Mucosa of stomach (tissue), 1 donor: ENCODE measurements at regions not wholly inside any gene's neighbourhood (a gene's known extent, or its start where the extent isn't known, plus 50 kb on each side); places are given as distances from the start of the nearest gene placed in this dataset.

Experiments used
- H3K27me3 ChIP-seq: one replicate; pipeline ENCODE4 v1.7.0; 2013; ENCODE audit warnings: mild to moderate bottlenecking, low read length; ENCODE audit not compliant: control insufficient read depth, insufficient read depth
- H3K36me3 ChIP-seq: one replicate; pipeline ENCODE4 v1.7.0; 2013; ENCODE audit warnings: low read length; ENCODE audit not compliant: control insufficient read depth, insufficient read depth
- H3K4me1 ChIP-seq: one replicate; pipeline ENCODE4 v1.7.0; 2013; ENCODE audit warnings: mild to moderate bottlenecking, low read length; ENCODE audit not compliant: control insufficient read depth, insufficient read depth
- H3K4me3 ChIP-seq: one replicate; pipeline ENCODE4 v1.7.0; 2013; ENCODE audit warnings: low read length
- H3K9ac ChIP-seq: one replicate; pipeline ENCODE4 v1.7.0; 2013; ENCODE audit warnings: mild to moderate bottlenecking, low read length, moderate library complexity
- H3K9me3 ChIP-seq: one replicate; pipeline ENCODE4 v1.7.0; 2013; ENCODE audit warnings: mild to moderate bottlenecking, low read length, moderate library complexity; ENCODE audit not compliant: control insufficient read depth
- donor health status: Pancreatic carcinoma.

GRCh38 chr7:18123508-18124239 lies 96.0 kb upstream of the PRPS1L1 start:
- Histone ChIP-seq H3K9ac (no peak overlapping the region), H3K4me3 (no peak overlapping the region), H3K36me3 (no peaks in the 10 kb centered on the region), H3K27me3 (no peaks in the 10 kb centered on the region), H3K9me3 (no peaks in the 10 kb centered on the region), H3K4me1 (peaks cover 5% of the 10 kb centered on the region)

GRCh38 chr7:18125476-18125875 lies 97.8 kb upstream of the PRPS1L1 start:
- H3K4me3 ChIP-seq = no peak overlapping the region
- H3K27me3 ChIP-seq = no peaks in the 10 kb centered on the region
- H3K9ac ChIP-seq = no peak overlapping the region

GRCh38 chr7:18126281-18126680 lies 98.6 kb upstream of the PRPS1L1 start:
- Histone ChIP-seq H3K4me1 (peaks cover 5% of the 10 kb centered on the region), H3K36me3 (no peaks in the 10 kb centered on the region), H3K9me3 (no peaks in the 10 kb centered on the region), H3K27me3 (no peaks in the 10 kb centered on the region), H3K4me3 (no peak overlapping the region), H3K9ac (no peak overlapping the region)

More at GRCh38 chr7:18125476-18125875, 97.8 kb upstream of the PRPS1L1 start:
- Histone ChIP-seq H3K36me3 (no peaks in the 10 kb centered on the region), H3K9me3 (no peaks in the 10 kb centered on the region), H3K4me1 (peaks cover 5% of the 10 kb centered on the region)

GRCh38 chr7:18128846-18129245 lies 101.2 kb upstream of the PRPS1L1 start:
- peaks cover 5% of the 10 kb centered on the region for H3K4me1 ChIP-seq
- H3K9ac ChIP-seq = no peak overlapping the region
- H3K27me3 ChIP-seq = no peaks in the 10 kb centered on the region
- H3K4me3 ChIP-seq = no peak overlapping the region
- H3K36me3 ChIP-seq = no peaks in the 10 kb centered on the region
- no peaks in the 10 kb centered on the region for H3K9me3 ChIP-seq

- Histone ChIP-seq H3K9ac (no peak overlapping the region), H3K27me3 (no peaks in the 10 kb centered on the region), H3K36me3 (no peaks in the 10 kb centered on the region), H3K4me1 (no peaks in the 10 kb centered on the region), H3K9me3 (no peaks in the 10 kb centered on the region), H3K4me3 (no peak overlapping the region)
Observed at GRCh38 chr7:18132811-18133210, 105.2 kb upstream of the PRPS1L1 start.

GRCh38 chr7:18133921-18134320 lies 106.3 kb upstream of the PRPS1L1 start:
- Histone ChIP-seq H3K27me3 (no peaks in the 10 kb centered on the region), H3K4me3 (no peak overlapping the region), H3K9ac (no peak overlapping the region), H3K4me1 (no peaks in the 10 kb centered on the region), H3K9me3 (no peaks in the 10 kb centered on the region), H3K36me3 (no peaks in the 10 kb centered on the region)

GRCh38 chr7:18140943-18141342 lies 113.3 kb upstream of the PRPS1L1 start:
- no peaks in the 10 kb centered on the region for H3K4me1 ChIP-seq
- no peaks in the 10 kb centered on the region for H3K9me3 ChIP-seq
- H3K27me3 ChIP-seq = no peaks in the 10 kb centered on the region
- no peaks in the 10 kb centered on the region for H3K36me3 ChIP-seq
- no peak overlapping the region for H3K9ac ChIP-seq
- H3K4me3 ChIP-seq = no peak overlapping the region

GRCh38 chr7:18144166-18144565 lies 116.5 kb upstream of the PRPS1L1 start:
- Histone ChIP-seq H3K36me3 (no peaks in the 10 kb centered on the region), H3K9ac (no peak overlapping the region), H3K4me3 (no peak overlapping the region), H3K9me3 (no peaks in the 10 kb centered on the region), H3K27me3 (no peaks in the 10 kb centered on the region), H3K4me1 (no peaks in the 10 kb centered on the region)

- no peaks in the 10 kb centered on the region for H3K36me3 ChIP-seq
- H3K9ac ChIP-seq = no peak overlapping the region
- H3K27me3 ChIP-seq = no peaks in the 10 kb centered on the region
- H3K9me3 ChIP-seq = no peaks in the 10 kb centered on the region
- no peaks in the 10 kb centered on the region for H3K4me1 ChIP-seq
- no peak overlapping the region for H3K4me3 ChIP-seq
Observed at GRCh38 chr7:18145160-18145559, 117.5 kb upstream of the PRPS1L1 start.

GRCh38 chr7:18151422-18151821 lies 123.8 kb upstream of the PRPS1L1 start:
- no peaks in the 10 kb centered on the region for H3K27me3 ChIP-seq
- H3K36me3 ChIP-seq = no peaks in the 10 kb centered on the region
- H3K9me3 ChIP-seq = no peaks in the 10 kb centered on the region
- no peak overlapping the region for H3K4me3 ChIP-seq
- H3K9ac ChIP-seq = no peak overlapping the region
- H3K4me1 ChIP-seq = no peaks in the 10 kb centered on the region

GRCh38 chr7:18153183-18153748 lies 125.6 kb upstream of the PRPS1L1 start:
- H3K9ac ChIP-seq = no peak overlapping the region
- H3K4me3 ChIP-seq = no peak overlapping the region
- no peaks in the 10 kb centered on the region for H3K9me3 ChIP-seq
- H3K27me3 ChIP-seq = no peaks in the 10 kb centered on the region
- no peaks in the 10 kb centered on the region for H3K36me3 ChIP-seq
- H3K4me1 ChIP-seq = no peaks in the 10 kb centered on the region

- Histone ChIP-seq H3K9me3 (no peaks in the 10 kb centered on the region), H3K36me3 (no peaks in the 10 kb centered on the region), H3K4me3 (no peak overlapping the region), H3K4me1 (no peaks in the 10 kb centered on the region), H3K27me3 (no peaks in the 10 kb centered on the region), H3K9ac (no peak overlapping the region)
Observed at GRCh38 chr7:18154726-18155125, 127.1 kb upstream of the PRPS1L1 start.
